Fibroblast of mammary gland (primary cell): ENCODE measurements at regions not wholly inside any gene's neighbourhood (a gene's known extent, or its start where the extent isn't known, plus 50 kb on each side); places are given as distances from the start of the nearest gene placed in this dataset.

Experiments used
- DNase-seq: peaks from one replicate; pipeline ENCODE4 v3.0.0-alpha.2; 2010; ENCODE audit warnings: low read depth
- H3K4me3 ChIP-seq: 2 replicates; pipeline ENCODE4 v1.5.1; 2011; ENCODE audit warnings: low read depth, mild to moderate bottlenecking, low read length, moderate library complexity; ENCODE audit not compliant: control insufficient read depth
- TF ChIP-seq, protein P1 (sequence below): conservative IDR thresholded peaks from 2 replicates; pipeline ENCODE4 v1.5.1; 2011; ENCODE audit warnings: low read depth, low read length, inconsistent platforms; ENCODE audit not compliant: control insufficient read depth, insufficient read depth

DNA sequence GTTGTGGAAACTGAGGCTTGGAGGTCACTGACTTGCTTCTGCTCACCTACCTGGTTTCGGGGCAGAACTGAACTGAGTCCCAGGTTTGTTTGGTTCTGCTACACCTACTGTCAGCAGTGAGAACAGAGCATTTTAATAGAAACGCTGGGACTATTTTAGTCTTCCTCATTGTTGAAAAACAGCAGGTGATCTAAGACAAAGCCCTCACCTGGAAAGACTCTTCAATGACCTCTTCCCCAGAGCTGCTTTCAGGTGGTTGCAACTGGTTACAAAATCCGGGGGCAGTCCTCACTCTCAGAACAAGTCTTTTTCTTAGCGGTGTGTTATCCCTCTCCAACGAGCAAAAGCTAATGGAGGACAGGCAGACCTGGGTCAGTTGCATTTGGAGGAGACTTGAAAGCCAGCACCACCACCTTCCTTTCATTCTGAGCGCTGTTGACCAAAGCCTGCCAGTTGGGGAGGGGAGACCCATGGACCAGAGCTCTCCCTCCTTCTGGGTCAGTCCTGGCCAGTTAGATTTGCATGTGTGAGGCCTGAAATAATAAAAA, 217.0 kb downstream of the NCK2 start:
- H3K4me3 ChIP-seq, result no peak overlapping the region
- TF ChIP-seq, protein P1, sequence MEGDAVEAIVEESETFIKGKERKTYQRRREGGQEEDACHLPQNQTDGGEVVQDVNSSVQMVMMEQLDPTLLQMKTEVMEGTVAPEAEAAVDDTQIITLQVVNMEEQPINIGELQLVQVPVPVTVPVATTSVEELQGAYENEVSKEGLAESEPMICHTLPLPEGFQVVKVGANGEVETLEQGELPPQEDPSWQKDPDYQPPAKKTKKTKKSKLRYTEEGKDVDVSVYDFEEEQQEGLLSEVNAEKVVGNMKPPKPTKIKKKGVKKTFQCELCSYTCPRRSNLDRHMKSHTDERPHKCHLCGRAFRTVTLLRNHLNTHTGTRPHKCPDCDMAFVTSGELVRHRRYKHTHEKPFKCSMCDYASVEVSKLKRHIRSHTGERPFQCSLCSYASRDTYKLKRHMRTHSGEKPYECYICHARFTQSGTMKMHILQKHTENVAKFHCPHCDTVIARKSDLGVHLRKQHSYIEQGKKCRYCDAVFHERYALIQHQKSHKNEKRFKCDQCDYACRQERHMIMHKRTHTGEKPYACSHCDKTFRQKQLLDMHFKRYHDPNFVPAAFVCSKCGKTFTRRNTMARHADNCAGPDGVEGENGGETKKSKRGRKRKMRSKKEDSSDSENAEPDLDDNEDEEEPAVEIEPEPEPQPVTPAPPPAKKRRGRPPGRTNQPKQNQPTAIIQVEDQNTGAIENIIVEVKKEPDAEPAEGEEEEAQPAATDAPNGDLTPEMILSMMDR, result no peak
- no peak for DNase-seq

DNA sequence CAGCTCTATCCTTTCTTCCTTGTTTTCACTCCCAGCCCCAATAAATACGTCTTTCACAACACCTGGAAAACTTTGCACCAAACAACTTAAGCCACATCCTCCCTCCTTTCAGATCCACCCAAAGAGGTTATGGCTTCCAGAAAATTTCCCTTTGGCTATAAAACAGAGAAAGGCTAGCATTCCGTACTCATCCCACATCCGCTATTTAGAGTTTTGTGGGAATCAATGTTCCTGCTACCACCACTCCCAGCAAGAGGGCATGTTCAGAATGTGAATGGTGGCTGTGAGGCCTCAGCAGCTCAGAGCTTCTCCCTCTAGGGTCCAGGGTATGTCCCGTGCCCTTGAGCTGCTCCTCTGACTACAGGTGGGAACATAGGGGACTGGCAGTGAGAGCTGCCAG, 214.6 kb downstream of the NCK2 start:
- TF ChIP-seq, protein P1, result no peak
- H3K4me3 ChIP-seq, result no peak overlapping the region
- DNase-seq, result no peak

DNA sequence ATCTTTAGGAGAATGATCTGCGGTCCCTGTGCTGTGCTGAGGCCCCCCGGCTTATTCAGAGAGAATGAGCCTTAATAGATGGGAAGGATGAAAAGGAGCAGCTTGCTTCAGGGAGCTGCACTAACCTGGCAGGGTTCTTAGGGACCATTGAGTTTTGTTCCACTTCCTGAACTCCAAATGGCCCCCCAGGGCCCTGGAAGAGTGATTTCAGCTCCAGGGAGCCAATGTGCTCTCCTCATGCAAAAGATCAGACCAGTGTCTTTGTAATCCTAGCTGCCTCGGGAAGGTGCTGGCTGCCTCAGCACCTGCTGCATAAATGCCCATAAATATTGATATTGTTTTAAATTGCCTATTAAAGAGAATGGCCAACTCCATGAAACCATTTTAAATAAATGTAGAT, 210.2 kb downstream of the NCK2 start:
- H3K4me3 ChIP-seq, result no peak overlapping the region
- no peak for DNase-seq
- TF ChIP-seq, protein P1, result no peak

DNA sequence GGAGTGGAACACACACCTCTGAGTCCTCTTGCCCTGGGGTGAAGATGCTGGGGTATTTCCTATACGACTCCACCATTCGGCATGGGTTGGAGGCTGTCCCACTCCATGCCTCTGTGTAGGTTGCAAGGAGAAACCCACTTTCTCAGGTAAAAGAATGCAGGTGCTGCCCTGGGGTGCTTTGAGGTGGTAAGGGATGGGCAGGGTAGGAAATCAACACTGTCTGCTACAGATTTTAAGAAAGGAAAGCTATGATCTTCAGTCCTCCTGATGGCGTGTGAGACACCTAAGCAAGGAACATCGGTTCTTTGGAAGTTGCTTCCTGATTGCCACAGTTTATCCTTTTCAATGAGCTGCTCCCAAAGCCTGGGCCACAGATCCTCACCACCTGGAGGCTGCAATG, 209.2 kb downstream of the NCK2 start:
- DNase-seq, result no peak
- TF ChIP-seq, protein P1, result no peak
- H3K4me3 ChIP-seq, result no peak overlapping the region

DNA sequence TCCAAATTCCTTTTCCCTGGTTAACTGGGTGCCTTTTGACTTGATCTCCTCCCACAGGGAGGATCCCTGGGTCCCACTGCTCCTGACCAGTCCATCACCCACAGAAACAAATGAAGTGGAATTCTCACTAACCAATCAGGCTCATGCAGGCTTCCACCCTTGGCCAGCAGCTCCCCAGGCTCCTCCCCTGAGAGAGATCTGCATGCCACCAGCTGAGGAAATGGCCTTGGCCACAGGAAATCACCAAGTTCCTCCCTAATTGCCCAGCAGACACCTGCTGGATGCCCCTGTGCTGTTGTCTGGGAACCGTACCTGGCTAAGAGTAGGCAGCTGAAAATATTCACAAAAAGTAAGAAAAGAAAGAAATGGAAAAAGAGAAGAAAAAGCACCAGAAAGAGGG, 207.4 kb downstream of the NCK2 start:
- TF ChIP-seq, protein P1, result no peak
- H3K4me3 ChIP-seq, result no peak overlapping the region
- no peak for DNase-seq

DNA sequence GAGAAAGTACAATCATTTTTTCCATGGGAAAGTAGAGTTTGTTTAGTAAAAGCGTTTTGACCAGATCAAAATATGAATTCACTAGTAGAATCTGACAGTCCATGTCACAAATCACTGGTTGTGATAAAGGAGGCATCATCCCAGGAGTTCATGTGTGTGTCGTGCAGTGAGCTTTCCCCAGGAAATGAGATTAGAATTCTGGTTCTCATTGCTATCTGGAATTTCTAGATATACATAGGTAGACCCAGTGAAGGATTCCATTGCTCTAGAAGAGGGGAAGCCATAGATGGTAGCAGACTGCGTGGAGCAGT, 206.6 kb downstream of the NCK2 start:
- TF ChIP-seq, protein P1, result no peak
- no peak overlapping the region for H3K4me3 ChIP-seq
- no peak for DNase-seq
